CD4-positive, alpha-beta T cell treated with Interleukin-2 at 100 ng/mL for 4 hours (primary cell): ENCODE measurements at regions not wholly inside any gene's neighbourhood (a gene's known extent, or its start where the extent isn't known, plus 50 kb on each side); places are given as distances from the start of the nearest gene placed in this dataset.
"Not testable (repeated sequence)": the region's sequence is repeated elsewhere in the genome, so short reads cannot be mapped to it uniquely, and the experiment has no call there.

Experiments
- DNase-seq: peaks from one replicate; pipeline ENCODE4 v3.0.0-alpha.2; 2020; ENCODE audit warnings: low spot score

GRCh38 chr1:60540141-60540540 is 466.6 kb upstream of the C1orf87 start:
- no peak for DNase-seq

- DNase-seq: no peak
Observed at GRCh38 chr1:60535713-60536112, 462.1 kb upstream of the C1orf87 start.

- DNase-seq: no peak
Observed at GRCh38 chr1:60527567-60527966, 454.0 kb upstream of the C1orf87 start.

- no peak for DNase-seq
Observed at GRCh38 chr1:60516996-60517395, 443.4 kb upstream of the C1orf87 start.

GRCh38 chr1:60510162-60510561 is 436.6 kb upstream of the C1orf87 start:
- DNase-seq: no peak

- no peak for DNase-seq
Observed at GRCh38 chr1:60504206-60504840, 430.8 kb upstream of the C1orf87 start.

- DNase-seq: no peak
Observed at GRCh38 chr1:60503266-60503925, 429.8 kb upstream of the C1orf87 start.

GRCh38 chr1:60502506-60502905 is 428.9 kb upstream of the C1orf87 start:
- no peak for DNase-seq

- DNase-seq: not testable (repeated sequence)
Observed at GRCh38 chr1:60489916-60490480, 416.4 kb upstream of the C1orf87 start.

- no peak for DNase-seq
Observed at GRCh38 chr1:60488847-60489246, 415.3 kb upstream of the C1orf87 start.

GRCh38 chr1:60487565-60488345 is 414.2 kb upstream of the C1orf87 start:
- no peak for DNase-seq

- DNase-seq: no peak
Observed at GRCh38 chr1:60483509-60483908, 409.9 kb upstream of the C1orf87 start.

GRCh38 chr1:60470246-60470645 is 396.7 kb upstream of the C1orf87 start:
- DNase-seq: no peak

- no peak for DNase-seq
Observed at GRCh38 chr1:60463786-60464185, 390.2 kb upstream of the C1orf87 start.

- no peak for DNase-seq
Observed at GRCh38 chr1:60463146-60463545, 389.6 kb upstream of the C1orf87 start.

GRCh38 chr1:60461925-60462595 is 388.5 kb upstream of the C1orf87 start:
- no peak for DNase-seq

- DNase-seq: no peak
Observed at GRCh38 chr1:60458111-60458510, 384.5 kb upstream of the C1orf87 start.

- DNase-seq: no peak
Observed at GRCh38 chr1:60449876-60450275, 376.3 kb upstream of the C1orf87 start.

- DNase-seq: no peak
Observed at GRCh38 chr1:60448850-60449249, 375.3 kb upstream of the C1orf87 start.

GRCh38 chr1:60444680-60445079 is 371.1 kb upstream of the C1orf87 start:
- DNase-seq: no peak

GRCh38 chr1:60436186-60436585 is 362.6 kb upstream of the C1orf87 start:
- DNase-seq: no peak

GRCh38 chr1:60431593-60431992 is 358.0 kb upstream of the C1orf87 start:
- no peak for DNase-seq
